ENCODE measurements at regions not wholly inside any gene's neighbourhood (a gene's known extent, or its start where the extent isn't known, plus 50 kb on each side); places are given as distances from the start of the nearest gene placed in this dataset.

- H3K4me3 ChIP-seq (ENCODE audit: low read length) = no peak overlapping the region
- DNase-seq (ENCODE audit: low read depth) = no peak
- TF ChIP-seq, protein P1, sequence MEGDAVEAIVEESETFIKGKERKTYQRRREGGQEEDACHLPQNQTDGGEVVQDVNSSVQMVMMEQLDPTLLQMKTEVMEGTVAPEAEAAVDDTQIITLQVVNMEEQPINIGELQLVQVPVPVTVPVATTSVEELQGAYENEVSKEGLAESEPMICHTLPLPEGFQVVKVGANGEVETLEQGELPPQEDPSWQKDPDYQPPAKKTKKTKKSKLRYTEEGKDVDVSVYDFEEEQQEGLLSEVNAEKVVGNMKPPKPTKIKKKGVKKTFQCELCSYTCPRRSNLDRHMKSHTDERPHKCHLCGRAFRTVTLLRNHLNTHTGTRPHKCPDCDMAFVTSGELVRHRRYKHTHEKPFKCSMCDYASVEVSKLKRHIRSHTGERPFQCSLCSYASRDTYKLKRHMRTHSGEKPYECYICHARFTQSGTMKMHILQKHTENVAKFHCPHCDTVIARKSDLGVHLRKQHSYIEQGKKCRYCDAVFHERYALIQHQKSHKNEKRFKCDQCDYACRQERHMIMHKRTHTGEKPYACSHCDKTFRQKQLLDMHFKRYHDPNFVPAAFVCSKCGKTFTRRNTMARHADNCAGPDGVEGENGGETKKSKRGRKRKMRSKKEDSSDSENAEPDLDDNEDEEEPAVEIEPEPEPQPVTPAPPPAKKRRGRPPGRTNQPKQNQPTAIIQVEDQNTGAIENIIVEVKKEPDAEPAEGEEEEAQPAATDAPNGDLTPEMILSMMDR (IDR thresholded peaks at IDR 0.05; ENCODE audit: insufficient read depth, low read depth, low read length, missing control alignments) = no peak
Measured at GRCh38 chr1:163650624-163651023, 328.9 kb downstream of the NUF2 start.

DNA sequence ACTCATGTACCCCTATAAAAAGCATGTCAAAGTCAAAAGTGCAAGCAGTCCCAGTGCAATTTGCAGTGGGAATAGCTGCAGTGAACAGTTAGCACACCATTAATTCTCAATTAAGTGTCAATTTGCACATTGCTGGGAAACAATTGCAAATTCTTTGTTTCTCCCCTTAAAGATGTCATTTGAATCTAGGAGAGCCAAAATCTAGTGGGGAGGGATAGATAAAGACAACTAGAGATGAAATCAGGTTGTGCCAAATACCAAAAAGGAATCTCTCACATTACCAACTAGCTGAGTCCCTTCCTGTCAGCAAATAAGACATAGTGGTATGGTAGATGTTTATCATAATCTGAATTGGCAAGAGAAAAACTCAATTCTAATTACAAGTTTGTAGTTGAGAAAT, 330.7 kb downstream of the NUF2 start:
- H3K4me3 ChIP-seq (ENCODE audit: low read length) = no peak overlapping the region
- no peak for DNase-seq (ENCODE audit: low read depth)
- TF ChIP-seq, protein P1 (IDR thresholded peaks at IDR 0.05; ENCODE audit: insufficient read depth, low read depth, low read length, missing control alignments) = no peak

DNA sequence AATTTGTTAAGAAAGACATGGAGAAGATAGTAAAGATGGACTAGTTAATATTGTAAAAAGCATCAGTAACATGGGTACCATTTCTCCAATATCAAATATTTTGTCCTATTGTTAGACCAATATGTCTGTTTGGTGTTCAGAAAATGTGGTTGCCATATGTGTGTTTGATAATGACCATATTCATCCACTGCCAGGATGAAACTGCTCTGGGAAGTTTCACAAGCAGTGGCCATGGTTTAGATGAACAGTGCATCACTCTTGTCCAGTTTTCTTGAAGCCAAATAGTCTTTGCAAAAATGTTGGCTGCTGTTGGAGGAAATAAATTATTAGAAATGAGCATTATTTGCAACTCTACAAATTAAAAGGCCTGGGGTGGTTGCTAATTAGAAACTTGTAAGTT, 333.8 kb downstream of the NUF2 start:
- no peak for DNase-seq (ENCODE audit: low read depth)
- TF ChIP-seq, protein P1 (IDR thresholded peaks at IDR 0.05; ENCODE audit: insufficient read depth, low read depth, low read length, missing control alignments) = no peak
- no peak overlapping the region for H3K4me3 ChIP-seq (ENCODE audit: low read length)

DNA sequence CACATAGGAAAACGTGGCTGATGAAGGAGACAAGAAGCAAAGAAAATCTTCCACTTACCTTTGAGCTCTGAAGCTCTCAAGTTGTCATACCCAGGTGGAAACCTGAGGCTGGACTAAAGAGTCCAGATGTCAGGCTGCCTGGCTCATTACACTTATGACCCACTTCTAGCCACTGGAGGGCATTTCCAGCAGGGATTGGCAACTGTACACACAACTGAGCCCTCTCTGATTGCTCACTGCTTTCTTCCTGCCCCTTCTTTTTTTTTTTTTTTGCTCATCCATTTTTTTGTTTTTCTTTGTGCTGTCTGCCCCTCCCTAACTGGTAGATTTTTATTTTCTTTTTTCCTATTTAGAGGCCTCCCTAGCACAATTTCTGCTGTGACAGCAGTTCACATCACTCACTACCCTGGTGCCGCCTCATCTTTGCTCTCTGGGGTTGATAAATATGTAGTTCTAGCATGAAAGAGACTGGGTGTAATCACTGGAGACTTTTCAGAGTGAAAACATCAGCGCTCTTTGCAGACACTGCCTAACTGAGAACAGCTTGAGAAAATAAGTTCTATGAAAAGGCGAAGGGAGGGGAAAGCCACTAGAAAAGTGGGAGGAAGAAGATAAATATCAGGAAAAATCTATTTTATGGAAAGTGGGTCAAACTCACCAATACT, 334.5 kb downstream of the NUF2 start:
- DNase-seq (ENCODE audit: low read depth) = no peak
- H3K4me3 ChIP-seq (ENCODE audit: low read length) = no peak overlapping the region
- TF ChIP-seq, protein P1 (IDR thresholded peaks at IDR 0.05; ENCODE audit: insufficient read depth, low read depth, low read length, missing control alignments) = no peak

GRCh38 chr1:163657719-163658118, 336.0 kb downstream of the NUF2 start:
- TF ChIP-seq, protein P1 (IDR thresholded peaks at IDR 0.05; ENCODE audit: insufficient read depth, low read depth, low read length, missing control alignments) = no peak
- H3K4me3 ChIP-seq (ENCODE audit: low read length) = no peak overlapping the region
- no peak for DNase-seq (ENCODE audit: low read depth)

GRCh38 chr1:163661391-163661790, 339.6 kb downstream of the NUF2 start:
- TF ChIP-seq, protein P1 (IDR thresholded peaks at IDR 0.05; ENCODE audit: insufficient read depth, low read depth, low read length, missing control alignments) = no peak
- DNase-seq (ENCODE audit: low read depth) = no peak

DNA sequence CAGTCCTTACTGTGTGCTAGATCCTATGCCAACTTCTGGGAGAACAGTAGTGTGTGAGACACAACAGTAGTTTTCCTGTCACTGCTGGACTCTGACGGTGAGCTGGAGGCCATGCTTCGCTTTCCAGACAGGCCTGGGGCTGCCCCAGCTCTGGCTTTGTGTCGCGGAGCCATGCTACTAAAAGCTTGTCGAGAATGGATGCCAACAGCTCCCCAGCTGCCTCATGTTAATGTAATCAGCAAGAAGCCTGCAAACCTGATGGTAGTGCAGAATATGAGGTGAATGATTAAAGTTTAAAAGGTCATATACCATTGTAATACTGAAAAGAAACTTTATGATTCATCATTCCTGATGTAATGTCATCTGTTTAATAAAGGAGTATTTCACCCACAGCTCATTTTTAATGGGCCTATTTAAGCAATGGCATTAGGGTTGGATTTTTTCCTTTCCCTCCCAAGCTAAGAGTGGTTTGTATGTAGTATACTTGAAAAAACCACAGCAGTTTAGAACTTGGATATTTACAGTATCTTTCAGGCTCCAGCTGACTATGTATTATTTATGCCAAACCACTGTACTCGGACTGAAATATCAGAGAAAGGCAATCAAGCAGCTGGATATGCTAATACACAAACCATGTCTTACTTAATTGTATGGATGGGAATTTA, 343.0 kb downstream of the NUF2 start:
- DNase-seq (ENCODE audit: low read depth) = peak; percentile 26
- no peak overlapping the region for H3K4me3 ChIP-seq (ENCODE audit: low read length)
- TF ChIP-seq, protein P1 (IDR thresholded peaks at IDR 0.05; ENCODE audit: insufficient read depth, low read depth, low read length, missing control alignments) = no peak

More at GRCh38 chr1:163661391-163661790, 339.6 kb downstream of the NUF2 start:
- no peak overlapping the region for H3K4me3 ChIP-seq (ENCODE audit: low read length)

All from epithelial cell of esophagus (primary cell).